Progenitor cell of endocrine pancreas (in vitro differentiated cells): ENCODE measurements at regions not wholly inside any gene's neighbourhood (a gene's known extent, or its start where the extent isn't known, plus 50 kb on each side); places are given as distances from the start of the nearest gene placed in this dataset.
A peak's percentile ranks its signal among the peaks of the same experiment; 100 is the strongest.

Source experiments
- DNase-seq: peaks from one replicate; pipeline ENCODE4 v3.0.0; 2021; ENCODE audit warnings: low spot score; ENCODE audit not compliant: unreplicated experiment
- H3K27ac Mint-ChIP-seq: 2 replicates; pipeline ENCODE4 v1.8.0; 2021; ENCODE audit warnings: mild to moderate bottlenecking, moderate library complexity, mixed read lengths
- H3K27me3 Mint-ChIP-seq: 2 replicates; pipeline ENCODE4 v1.8.0; 2021; ENCODE audit warnings: mixed read lengths
- H3K36me3 Mint-ChIP-seq: 2 replicates; pipeline ENCODE4 v1.8.0; 2022; ENCODE audit warnings: mixed read lengths; ENCODE audit not compliant: insufficient read depth
- H3K4me1 Mint-ChIP-seq: 2 replicates; pipeline ENCODE4 v1.8.0; 2021; ENCODE audit warnings: low read depth, mixed read lengths
- H3K4me3 Mint-ChIP-seq: 2 replicates; pipeline ENCODE4 v1.8.0; 2021; ENCODE audit warnings: low read depth, mild to moderate bottlenecking, moderate library complexity, mixed read lengths
- H3K9me3 Mint-ChIP-seq: 2 replicates; pipeline ENCODE4 v1.8.0; 2021; ENCODE audit warnings: low read depth, mixed read lengths
- TF ChIP-seq, protein P1 (sequence below): fragments of 200-600 bp; sonication (generic); IDR thresholded peaks from one replicate; pipeline ENCODE4 v1.5.0; 2021; ENCODE audit warnings: antibody characterized with exemption, mild to moderate bottlenecking; ENCODE audit not compliant: unreplicated experiment

DNA sequence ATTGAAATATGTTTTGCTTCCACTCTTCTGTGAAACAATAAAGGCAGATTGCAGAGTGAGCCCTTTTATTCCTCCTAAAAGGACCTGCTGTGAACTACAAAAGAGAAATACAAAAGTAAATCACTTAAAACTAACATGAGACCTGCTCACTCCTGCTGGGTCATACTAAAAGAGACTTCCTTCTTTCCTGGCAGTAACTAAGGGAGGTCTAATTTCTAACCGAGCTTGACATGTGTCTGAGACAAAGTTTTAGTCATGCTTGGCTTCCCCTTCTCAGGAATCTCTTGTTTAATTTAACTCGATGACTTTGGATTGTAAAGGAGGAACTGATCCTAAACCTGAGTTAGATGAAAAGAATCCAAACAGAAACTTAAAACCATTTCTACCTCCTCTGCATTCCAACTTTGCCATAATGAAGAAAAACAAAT, 86.4 kb upstream of the CDH6 start:
- Mint-ChIP-seq H3K27me3 (no peaks in the 10 kb centered on the region), H3K9me3 (peaks cover 4% of the 10 kb centered on the region), H3K27ac (peak overlapping the region; percentile 81), H3K4me1 (peaks cover 47% of the 10 kb centered on the region), H3K4me3 (no peak overlapping the region), H3K36me3 (no peaks in the 10 kb centered on the region)
- DNase-seq = no peak
- TF ChIP-seq, protein P1, sequence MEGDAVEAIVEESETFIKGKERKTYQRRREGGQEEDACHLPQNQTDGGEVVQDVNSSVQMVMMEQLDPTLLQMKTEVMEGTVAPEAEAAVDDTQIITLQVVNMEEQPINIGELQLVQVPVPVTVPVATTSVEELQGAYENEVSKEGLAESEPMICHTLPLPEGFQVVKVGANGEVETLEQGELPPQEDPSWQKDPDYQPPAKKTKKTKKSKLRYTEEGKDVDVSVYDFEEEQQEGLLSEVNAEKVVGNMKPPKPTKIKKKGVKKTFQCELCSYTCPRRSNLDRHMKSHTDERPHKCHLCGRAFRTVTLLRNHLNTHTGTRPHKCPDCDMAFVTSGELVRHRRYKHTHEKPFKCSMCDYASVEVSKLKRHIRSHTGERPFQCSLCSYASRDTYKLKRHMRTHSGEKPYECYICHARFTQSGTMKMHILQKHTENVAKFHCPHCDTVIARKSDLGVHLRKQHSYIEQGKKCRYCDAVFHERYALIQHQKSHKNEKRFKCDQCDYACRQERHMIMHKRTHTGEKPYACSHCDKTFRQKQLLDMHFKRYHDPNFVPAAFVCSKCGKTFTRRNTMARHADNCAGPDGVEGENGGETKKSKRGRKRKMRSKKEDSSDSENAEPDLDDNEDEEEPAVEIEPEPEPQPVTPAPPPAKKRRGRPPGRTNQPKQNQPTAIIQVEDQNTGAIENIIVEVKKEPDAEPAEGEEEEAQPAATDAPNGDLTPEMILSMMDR = no peak

DNA sequence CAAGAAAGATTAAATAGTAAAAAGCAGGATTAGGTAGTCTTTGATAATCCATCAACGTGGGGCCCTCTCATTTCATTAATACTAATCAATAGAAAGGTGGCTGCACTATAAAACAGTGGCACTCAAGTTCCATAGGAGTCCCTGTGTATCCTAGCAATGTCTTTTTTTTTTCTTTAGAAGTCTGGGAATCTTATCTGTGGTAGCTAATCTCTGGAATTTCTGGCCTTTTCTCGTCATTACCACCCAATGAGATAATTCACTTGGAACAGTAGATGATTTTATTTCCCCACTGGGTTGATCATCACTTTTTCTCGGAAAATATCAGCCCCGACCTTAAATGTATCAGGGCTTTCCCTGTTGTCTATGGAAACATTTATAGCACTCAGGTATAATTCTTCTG, 86.8 kb upstream of the CDH6 start:
- H3K27me3 Mint-ChIP-seq = no peaks in the 10 kb centered on the region
- no peak for DNase-seq
- peaks cover 4% of the 10 kb centered on the region for H3K9me3 Mint-ChIP-seq
- H3K4me3 Mint-ChIP-seq = no peak overlapping the region
- TF ChIP-seq, protein P1 = no peak
- H3K36me3 Mint-ChIP-seq = no peaks in the 10 kb centered on the region
- H3K4me1 Mint-ChIP-seq = peaks cover 51% of the 10 kb centered on the region
- peak overlapping the region; percentile 81 for H3K27ac Mint-ChIP-seq

DNA sequence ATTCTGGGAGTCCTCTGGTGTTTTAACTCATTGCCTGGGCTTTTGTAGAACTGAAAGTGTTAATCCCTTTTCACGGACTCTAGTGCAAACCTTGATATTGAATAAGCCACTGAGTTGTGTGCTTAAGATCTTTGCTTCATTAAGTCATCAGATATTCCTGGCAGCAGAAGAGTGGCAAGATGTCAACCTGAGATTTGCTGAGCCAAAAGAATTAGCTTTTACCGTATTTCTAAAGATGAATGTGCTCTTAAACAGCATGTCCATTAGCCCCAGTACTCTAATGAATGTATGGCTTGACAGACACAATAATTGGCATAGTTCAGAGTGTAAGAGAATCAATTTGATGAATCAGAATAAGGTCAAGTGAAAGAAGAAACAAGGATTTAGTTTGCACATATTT, 87.2 kb upstream of the CDH6 start:
- H3K4me3 Mint-ChIP-seq = no peak overlapping the region
- no peaks in the 10 kb centered on the region for H3K27me3 Mint-ChIP-seq
- peaks cover 54% of the 10 kb centered on the region for H3K4me1 Mint-ChIP-seq
- TF ChIP-seq, protein P1 = no peak
- DNase-seq = no peak
- H3K36me3 Mint-ChIP-seq = no peaks in the 10 kb centered on the region
- peaks cover 4% of the 10 kb centered on the region for H3K9me3 Mint-ChIP-seq
- peak overlapping the region; percentile 81 for H3K27ac Mint-ChIP-seq

DNA sequence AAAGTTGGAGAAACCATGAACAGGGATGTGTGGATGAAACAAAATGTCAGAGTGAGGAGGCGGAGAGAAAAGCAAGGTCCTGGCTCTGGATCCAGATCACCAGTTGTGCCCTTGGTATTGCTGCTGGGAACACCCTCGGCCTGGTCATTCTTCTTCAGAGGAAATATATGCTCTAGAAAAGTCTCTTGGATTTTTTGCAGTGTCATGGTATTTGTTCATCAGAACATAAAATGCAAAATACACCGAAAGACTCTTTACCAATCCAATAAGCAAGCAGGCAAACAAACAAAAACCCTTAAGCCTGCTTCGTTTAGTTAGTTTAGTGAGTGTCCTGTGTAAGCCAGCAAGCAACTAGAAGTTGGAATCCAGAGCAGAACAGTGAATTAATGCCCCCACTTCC, 88.7 kb upstream of the CDH6 start:
- Mint-ChIP-seq H3K27ac (no peak overlapping the region), H3K4me1 (peaks cover 61% of the 10 kb centered on the region)
- TF ChIP-seq, protein P1 = no peak

DNA sequence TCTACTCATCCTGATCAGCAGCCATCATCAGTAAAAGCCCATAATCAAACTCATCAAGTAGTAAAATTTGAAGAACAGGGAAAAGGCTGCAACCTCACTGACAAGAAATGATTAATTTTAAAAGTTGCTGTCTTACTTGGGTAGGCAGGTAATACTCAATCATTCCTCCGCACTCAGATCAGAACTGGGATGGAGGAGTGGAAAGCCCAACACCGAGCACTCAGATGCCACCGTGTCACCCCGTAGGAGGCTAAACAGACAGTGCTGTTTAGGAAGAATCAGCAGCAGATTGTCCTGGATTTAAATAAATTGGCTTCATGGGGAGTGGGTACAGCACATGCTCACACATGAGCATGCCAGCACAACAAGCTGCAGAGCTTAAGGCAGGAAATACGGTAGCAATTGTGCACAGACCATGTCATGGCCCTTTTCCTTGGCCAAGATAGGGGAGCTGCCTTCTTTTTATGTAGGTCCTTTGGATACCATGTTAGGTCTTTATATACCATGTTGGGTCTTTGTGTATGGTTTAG, 92.6 kb upstream of the CDH6 start:
- Mint-ChIP-seq H3K36me3 (no peaks in the 10 kb centered on the region), H3K9me3 (no peaks in the 10 kb centered on the region), H3K27ac (no peak overlapping the region), H3K4me1 (peaks cover 60% of the 10 kb centered on the region), H3K27me3 (no peaks in the 10 kb centered on the region), H3K4me3 (no peak overlapping the region)
- DNase-seq = no peak
- TF ChIP-seq, protein P1 = no peak

More for the DNA sequence above, 88.7 kb upstream of the CDH6 start:
- DNase-seq = no peak
- H3K9me3 Mint-ChIP-seq = peaks cover 4% of the 10 kb centered on the region
- no peak overlapping the region for H3K4me3 Mint-ChIP-seq
- no peaks in the 10 kb centered on the region for H3K27me3 Mint-ChIP-seq
- H3K36me3 Mint-ChIP-seq = no peaks in the 10 kb centered on the region
